SU-DHL-6 (cell line): ENCODE measurements at regions not wholly inside any gene's neighbourhood (a gene's known extent, or its start where the extent isn't known, plus 50 kb on each side); places are given as distances from the start of the nearest gene placed in this dataset.

Source experiments
- H2AFZ ChIP-seq: fragments of 200-600 bp; sonication (generic); 2 replicates; pipeline ENCODE4 v1.6.1; 2014; ENCODE audit warnings: low read depth, mild to moderate bottlenecking, moderate library complexity, mixed read lengths, antibody characterized with exemption, low read length; ENCODE audit not compliant: severe bottlenecking
- H3F3A ChIP-seq: fragments of 200-600 bp; shearing (Covaris generic); 2 replicates; pipeline ENCODE4 v1.6.0; 2016; ENCODE audit warnings: antibody characterized with exemption, mild to moderate bottlenecking; ENCODE audit not compliant: insufficient read depth
- H3K27ac ChIP-seq: fragments of 200-600 bp; sonication (generic); 2 replicates; pipeline ENCODE4 v1.5.1; 2016; ENCODE audit warnings: low read depth, mild to moderate bottlenecking, low read length, moderate library complexity, mixed read lengths
- H3K27me3 ChIP-seq: fragments of 200-600 bp; sonication (generic), shearing (Covaris generic); 2 replicates; pipeline ENCODE4 v1.6.0; 2014; ENCODE audit warnings: mild to moderate bottlenecking, low read length
- H3K36me3 ChIP-seq: fragments of 200-600 bp; sonication (generic); 2 replicates; pipeline ENCODE4 v1.6.1; 2014; ENCODE audit warnings: mild to moderate bottlenecking, low read length, mixed read lengths
- H3K4me2 ChIP-seq: fragments of 300-600, 200-600 bp; shearing (Covaris generic), sonication (generic); 2 replicates; pipeline ENCODE4 v1.6.0; 2014; ENCODE audit warnings: low read length, low read depth, mild to moderate bottlenecking; ENCODE audit not compliant: poor library complexity, severe bottlenecking
- H3K4me3 ChIP-seq: fragments of 200-600 bp; sonication (generic); 2 replicates; pipeline ENCODE4 v1.5.1; 2014; ENCODE audit warnings: antibody characterized with exemption, low read length, mild to moderate bottlenecking, mixed read lengths; ENCODE audit not compliant: insufficient read depth, poor library complexity, severe bottlenecking
- H3K79me2 ChIP-seq: fragments of 200-600 bp; sonication (generic); 2 replicates; pipeline ENCODE4 v1.6.1; 2014; ENCODE audit warnings: mild to moderate bottlenecking, low read length, moderate library complexity; ENCODE audit not compliant: insufficient read depth
- H3K9ac ChIP-seq: fragments of 200-600 bp; sonication (generic); 2 replicates; pipeline ENCODE4 v1.7.0; 2014; ENCODE audit warnings: mild to moderate bottlenecking, low read length
- H3K9me2 ChIP-seq: fragments of 200-600 bp; sonication (generic); replicated peaks from 2 replicates; pipeline ENCODE4 v1.6.1; 2014; ENCODE audit warnings: low read length; ENCODE audit not compliant: insufficient read depth
- H3K9me3 ChIP-seq: fragments of 200-600 bp; sonication (generic); 2 replicates; pipeline ENCODE4 v1.6.1; 2014; ENCODE audit warnings: low read length, mixed read lengths; ENCODE audit not compliant: insufficient read depth
- H4K20me1 ChIP-seq: fragments of 200-600 bp; sonication (generic); 2 replicates; pipeline ENCODE4 v1.6.1; 2014; ENCODE audit warnings: low read depth, mild to moderate bottlenecking, antibody characterized with exemption, low read length, moderate library complexity, mixed read lengths
- EZH2phosphoT487 ChIP-seq: fragments of 200-600 bp; sonication (generic), shearing (Covaris generic); conservative IDR thresholded peaks from 2 replicates; pipeline ENCODE4 v1.6.1; 2018; ENCODE audit warnings: mild to moderate bottlenecking, antibody characterized with exemption, low read length, moderate library complexity, mixed read lengths
- TF ChIP-seq, protein P1 (sequence below): fragments of 200-600 bp; sonication (generic); IDR thresholded peaks from one replicate; pipeline ENCODE4 v1.5.1; 2017; ENCODE audit warnings: antibody characterized with exemption, mild to moderate bottlenecking, low read length, moderate library complexity; ENCODE audit not compliant: insufficient read depth, poor library complexity, severe bottlenecking

GRCh38 chr17:12523244-12523643, 142.4 kb upstream of the MYOCD start:
- H3K9me3 ChIP-seq, result no peaks in the 10 kb centered on the region
- no peaks in the 10 kb centered on the region for H3K79me2 ChIP-seq
- no peak overlapping the region for H3K4me3 ChIP-seq
- H2AFZ ChIP-seq, result no peak overlapping the region
- H3K4me2 ChIP-seq, result no peak overlapping the region
- no peak overlapping the region for H3K27ac ChIP-seq
- H3K9me2 ChIP-seq, result no peaks in the 10 kb centered on the region
- no peaks in the 10 kb centered on the region for H3K36me3 ChIP-seq
- H3F3A ChIP-seq, result no peaks in the 10 kb centered on the region
- H3K27me3 ChIP-seq, result no peaks in the 10 kb centered on the region
- TF ChIP-seq, protein P1, sequence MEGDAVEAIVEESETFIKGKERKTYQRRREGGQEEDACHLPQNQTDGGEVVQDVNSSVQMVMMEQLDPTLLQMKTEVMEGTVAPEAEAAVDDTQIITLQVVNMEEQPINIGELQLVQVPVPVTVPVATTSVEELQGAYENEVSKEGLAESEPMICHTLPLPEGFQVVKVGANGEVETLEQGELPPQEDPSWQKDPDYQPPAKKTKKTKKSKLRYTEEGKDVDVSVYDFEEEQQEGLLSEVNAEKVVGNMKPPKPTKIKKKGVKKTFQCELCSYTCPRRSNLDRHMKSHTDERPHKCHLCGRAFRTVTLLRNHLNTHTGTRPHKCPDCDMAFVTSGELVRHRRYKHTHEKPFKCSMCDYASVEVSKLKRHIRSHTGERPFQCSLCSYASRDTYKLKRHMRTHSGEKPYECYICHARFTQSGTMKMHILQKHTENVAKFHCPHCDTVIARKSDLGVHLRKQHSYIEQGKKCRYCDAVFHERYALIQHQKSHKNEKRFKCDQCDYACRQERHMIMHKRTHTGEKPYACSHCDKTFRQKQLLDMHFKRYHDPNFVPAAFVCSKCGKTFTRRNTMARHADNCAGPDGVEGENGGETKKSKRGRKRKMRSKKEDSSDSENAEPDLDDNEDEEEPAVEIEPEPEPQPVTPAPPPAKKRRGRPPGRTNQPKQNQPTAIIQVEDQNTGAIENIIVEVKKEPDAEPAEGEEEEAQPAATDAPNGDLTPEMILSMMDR, result no peak
- TF ChIP-seq EZH2phosphoT487, result no peak
- H3K9ac ChIP-seq, result no peak overlapping the region
- H4K20me1 ChIP-seq, result no peaks in the 10 kb centered on the region

DNA sequence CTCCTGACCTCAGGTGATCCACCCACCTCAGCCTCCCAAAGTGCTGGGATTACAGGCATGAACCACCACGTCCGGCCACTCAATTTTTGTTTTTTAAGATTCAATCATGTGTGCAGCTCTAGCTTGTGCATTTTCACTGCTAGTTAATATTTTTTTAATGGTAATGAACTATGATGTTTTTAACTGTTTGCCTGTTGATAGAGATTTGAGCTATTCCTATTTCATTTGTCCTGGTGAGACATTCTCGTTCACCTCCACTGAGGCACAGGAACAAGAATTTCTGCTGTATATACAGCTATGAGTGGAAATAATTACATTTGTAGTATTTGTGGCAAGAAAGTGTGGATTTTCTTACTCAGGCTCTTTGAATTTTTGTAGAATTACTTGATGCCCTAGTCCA, 137.7 kb upstream of the MYOCD start:
- Histone ChIP-seq H3F3A (no peaks in the 10 kb centered on the region), H4K20me1 (no peaks in the 10 kb centered on the region), H3K79me2 (no peaks in the 10 kb centered on the region), H3K9me2 (no peaks in the 10 kb centered on the region), H3K4me2 (no peak overlapping the region), H3K36me3 (no peaks in the 10 kb centered on the region), H3K9ac (no peak overlapping the region), H3K9me3 (no peaks in the 10 kb centered on the region), H3K27me3 (no peaks in the 10 kb centered on the region), H3K4me3 (no peak overlapping the region), H3K27ac (no peak overlapping the region), H2AFZ (no peak overlapping the region)
- TF ChIP-seq, protein P1, result no peak
- TF ChIP-seq EZH2phosphoT487, result no peak

- Histone ChIP-seq H3K4me3 (no peak overlapping the region), H3K79me2 (no peaks in the 10 kb centered on the region), H3K36me3 (no peaks in the 10 kb centered on the region), H2AFZ (no peak overlapping the region), H4K20me1 (no peaks in the 10 kb centered on the region), H3K27ac (no peak overlapping the region), H3K9me3 (no peaks in the 10 kb centered on the region), H3K4me2 (no peak overlapping the region), H3K9ac (no peak overlapping the region), H3K9me2 (no peaks in the 10 kb centered on the region), H3K27me3 (no peaks in the 10 kb centered on the region), H3F3A (no peaks in the 10 kb centered on the region)
- TF ChIP-seq, protein P1, result no peak
- no peak for TF ChIP-seq EZH2phosphoT487
These were observed 135.5 kb upstream of the MYOCD start for GRCh38 chr17:12530161-12530560.

GRCh38 chr17:12536021-12536420, 129.7 kb upstream of the MYOCD start:
- Histone ChIP-seq H3K9me2 (no peaks in the 10 kb centered on the region), H3K27me3 (no peaks in the 10 kb centered on the region), H3K4me3 (no peak overlapping the region), H3F3A (no peaks in the 10 kb centered on the region), H3K9me3 (no peaks in the 10 kb centered on the region), H3K79me2 (no peaks in the 10 kb centered on the region), H4K20me1 (no peaks in the 10 kb centered on the region), H3K36me3 (no peaks in the 10 kb centered on the region), H3K4me2 (no peak overlapping the region), H3K9ac (no peak overlapping the region), H2AFZ (no peak overlapping the region), H3K27ac (no peak overlapping the region)
- TF ChIP-seq, protein P1, result no peak
- no peak for TF ChIP-seq EZH2phosphoT487
